ENCODE measurements at regions not wholly inside any gene's neighbourhood (a gene's known extent, or its start where the extent isn't known, plus 50 kb on each side); places are given as distances from the start of the nearest gene placed in this dataset.

GRCh38 chr12:125406131-125406530 is 340.9 kb downstream of the AACS start:
- intact Hi-C loops (cut with micrococcal nuclease) (no loop called here), dilution Hi-C loops (cut with MboI; ENCODE audit: extremely low pct_ligation_motif_present, low sequenced_read_pairs) (no loop called here)
- Histone ChIP-seq H3K27ac (ENCODE audit: insufficient read depth, low read depth, low read length) (no peak overlapping the region), H3K79me2 (ENCODE audit: control insufficient read depth, insufficient read depth, low read length) (no peaks in the 10 kb centered on the region), H4K20me1 (replicated peaks; ENCODE audit: control insufficient read depth, extremely low read depth, insufficient read depth, low read length) (no peaks in the 10 kb centered on the region), H3K9me1 (replicated peaks; ENCODE audit: control insufficient read depth, extremely low read depth, insufficient read depth, low read length) (no peaks in the 10 kb centered on the region), H3K4me3 (replicated peaks in 1 of 3; ENCODE audit: insufficient read depth in 1 of 3, low read depth in 1 of 3, low read length in 3 of 3) (no peak overlapping the region), H3K9me3 (replicated peaks; ENCODE audit: control insufficient read depth, insufficient read depth, low read length) (no peaks in the 10 kb centered on the region), H3K4me2 (ENCODE audit: insufficient read depth, low read length) (no peak overlapping the region), H3K36me3 (ENCODE audit: control insufficient read depth in 2 of 2, extremely low read depth in 1 of 2, insufficient read depth in 2 of 2, low read length in 2 of 2) (no peaks in the 10 kb centered on the region), H3K9ac (replicated peaks; ENCODE audit: extremely low read depth, insufficient read depth, low read length) (no peak overlapping the region), H3K27me3 (ENCODE audit: control insufficient read depth in 2 of 2, insufficient read depth in 2 of 2, low read length in 2 of 2) (no peaks in the 10 kb centered on the region), H3K4me1 (ENCODE audit: control insufficient read depth, extremely low read depth, insufficient read depth, low read length) (no peaks in the 10 kb centered on the region), H2AFZ (ENCODE audit: low read depth, low read length) (no peak overlapping the region)
- FAIRE-seq (no peak), DNase-seq (ENCODE audit: low read depth, low spot score) (no peak)
- TF ChIP-seq EZH2 (IDR thresholded peaks at IDR 0.05; ENCODE audit: borderline replicate concordance, low read depth, low read length, severe bottlenecking) (no peak), MYC (IDR thresholded peaks at IDR 0.05; ENCODE audit: low read depth, low read length) (no peak), FOS (IDR thresholded peaks at IDR 0.05; ENCODE audit: borderline replicate concordance, insufficient read depth, low read length) (no peak), POLR2A (IDR thresholded peaks at IDR 0.05; ENCODE audit: low read depth, low read length) (no peak), JUN (IDR thresholded peaks at IDR 0.05; ENCODE audit: borderline replicate concordance, insufficient read depth, insufficient read length, low read depth) (no peak), POLR2AphosphoS5 (IDR thresholded peaks at IDR 0.05; ENCODE audit: insufficient read depth, low read depth, low read length) (no peak), CTCF (IDR thresholded peaks at IDR 0.05; ENCODE audit: extremely low read depth in 1 of 2, insufficient read depth in 1 of 2, low read depth in 1 of 2, low read length in 2 of 2) (no peak), MAX (IDR thresholded peaks at IDR 0.05; ENCODE audit: insufficient read depth, insufficient read length) (no peak), GATA2 (IDR thresholded peaks at IDR 0.05; ENCODE audit: insufficient read depth, insufficient read length, low read depth, low read length) (no peak)
- no TSS peak for BruUV-seq (replicated peaks)
- ChIA-PET CTCF (no interaction called here), POLR2A (no interaction called here)

Measured in endothelial cell of umbilical vein (primary cell).